ENCODE measurements at regions not wholly inside any gene's neighbourhood (a gene's known extent, or its start where the extent isn't known, plus 50 kb on each side); places are given as distances from the start of the nearest gene placed in this dataset.

- Histone ChIP-seq H3K9ac (ENCODE audit: insufficient read depth in 1 of 2, low read length in 2 of 2) (no peak overlapping the region), H3K4me1 (ENCODE audit: control insufficient read depth in 5 of 5, insufficient read depth in 5 of 5, low read length in 5 of 5) (no peaks in the 10 kb centered on the region), H3K9me3 (ENCODE audit: control insufficient read depth in 4 of 4, insufficient read depth in 3 of 4, low read length in 3 of 4) (no peaks in the 10 kb centered on the region), H3K27ac (ENCODE audit: low read depth in 1 of 2, low read length in 1 of 2) (no peak overlapping the region), H3K27me3 (ENCODE audit: control insufficient read depth in 3 of 3, insufficient read depth in 3 of 3, low read length in 2 of 3) (no peaks in the 10 kb centered on the region), H3K36me3 (ENCODE audit: control insufficient read depth in 4 of 4, insufficient read depth in 4 of 4, low read length in 4 of 4) (no peaks in the 10 kb centered on the region), H3K4me3 (no peak overlapping the region)
- DNase-seq (no peak), ATAC-seq (ENCODE audit: insufficient read depth, low FRiP score) (peak; percentile 11)
- no peak for TF ChIP-seq CTCF (IDR thresholded peaks at IDR 0.05; ENCODE audit: control extremely low read depth, extremely low read depth)
- 84 to 95% methylated on average over 2 of the region's 2 CpGs for WGBS, 2 donors
These were observed 72.7 kb upstream of the AKAP13 start for GRCh38 chr15:85307687-85308045.

GRCh38 chr15:85311647-85312046 lies 68.8 kb upstream of the AKAP13 start:
- H3K27me3 ChIP-seq (ENCODE audit: control insufficient read depth in 3 of 3, insufficient read depth in 3 of 3, low read length in 2 of 3) = no peaks in the 10 kb centered on the region
- ATAC-seq (ENCODE audit: insufficient read depth, low FRiP score) = no peak
- no peak overlapping the region for H3K27ac ChIP-seq (ENCODE audit: low read depth in 1 of 2, low read length in 1 of 2)
- TF ChIP-seq CTCF (IDR thresholded peaks at IDR 0.05; ENCODE audit: control extremely low read depth, extremely low read depth) = no peak
- no peak for DNase-seq
- no peak overlapping the region for H3K4me3 ChIP-seq
- no peak overlapping the region for H3K9ac ChIP-seq (ENCODE audit: insufficient read depth in 1 of 2, low read length in 2 of 2)
- 50 to 86% methylated on average over 2 of the region's 2 CpGs for WGBS, 2 donors
- no peaks in the 10 kb centered on the region for H3K4me1 ChIP-seq (ENCODE audit: control insufficient read depth in 5 of 5, insufficient read depth in 5 of 5, low read length in 5 of 5)
- no peaks in the 10 kb centered on the region for H3K36me3 ChIP-seq (ENCODE audit: control insufficient read depth in 4 of 4, insufficient read depth in 4 of 4, low read length in 4 of 4)
- no peaks in the 10 kb centered on the region for H3K9me3 ChIP-seq (ENCODE audit: control insufficient read depth in 4 of 4, insufficient read depth in 3 of 4, low read length in 3 of 4)

- Histone ChIP-seq H3K27me3 (ENCODE audit: control insufficient read depth in 3 of 3, insufficient read depth in 3 of 3, low read length in 2 of 3) (no peaks in the 10 kb centered on the region), H3K9ac (ENCODE audit: insufficient read depth in 1 of 2, low read length in 2 of 2) (no peak overlapping the region), H3K4me3 (no peak overlapping the region), H3K4me1 (ENCODE audit: control insufficient read depth in 5 of 5, insufficient read depth in 5 of 5, low read length in 5 of 5) (no peaks in the 10 kb centered on the region), H3K36me3 (ENCODE audit: control insufficient read depth in 4 of 4, insufficient read depth in 4 of 4, low read length in 4 of 4) (no peaks in the 10 kb centered on the region), H3K27ac (ENCODE audit: low read depth in 1 of 2, low read length in 1 of 2) (no peak overlapping the region), H3K9me3 (ENCODE audit: control insufficient read depth in 4 of 4, insufficient read depth in 3 of 4, low read length in 3 of 4) (no peaks in the 10 kb centered on the region)
- no peak for ATAC-seq (ENCODE audit: insufficient read depth, low FRiP score)
- TF ChIP-seq CTCF (IDR thresholded peaks at IDR 0.05; ENCODE audit: control extremely low read depth, extremely low read depth) = no peak
- no peak for DNase-seq
- WGBS, 2 donors = 71% methylated on average over 5 of the region's 5 CpGs
These were observed 67.9 kb upstream of the AKAP13 start for GRCh38 chr15:85312486-85312885.

- Histone ChIP-seq H3K27me3 (ENCODE audit: control insufficient read depth in 3 of 3, insufficient read depth in 3 of 3, low read length in 2 of 3) (no peaks in the 10 kb centered on the region), H3K4me1 (ENCODE audit: control insufficient read depth in 5 of 5, insufficient read depth in 5 of 5, low read length in 5 of 5) (no peaks in the 10 kb centered on the region), H3K9me3 (ENCODE audit: control insufficient read depth in 4 of 4, insufficient read depth in 3 of 4, low read length in 3 of 4) (no peaks in the 10 kb centered on the region), H3K9ac (ENCODE audit: insufficient read depth in 1 of 2, low read length in 2 of 2) (no peak overlapping the region), H3K27ac (ENCODE audit: low read depth in 1 of 2, low read length in 1 of 2) (no peak overlapping the region), H3K4me3 (no peak overlapping the region), H3K36me3 (ENCODE audit: control insufficient read depth in 4 of 4, insufficient read depth in 4 of 4, low read length in 4 of 4) (no peaks in the 10 kb centered on the region)
- ATAC-seq (ENCODE audit: insufficient read depth, low FRiP score) = no peak
- 73 to 83% methylated on average over 2 of the region's 2 CpGs for WGBS, 2 donors
- TF ChIP-seq CTCF (IDR thresholded peaks at IDR 0.05; ENCODE audit: control extremely low read depth, extremely low read depth) = no peak
- DNase-seq = no peak
These were observed 67.5 kb upstream of the AKAP13 start for GRCh38 chr15:85312929-85313331.
